GM12892 (cell line): ENCODE measurements at regions not wholly inside any gene's neighbourhood (a gene's known extent, or its start where the extent isn't known, plus 50 kb on each side); places are given as distances from the start of the nearest gene placed in this dataset.
"Not testable (repeated sequence)": the region's sequence is repeated elsewhere in the genome, so short reads cannot be mapped to it uniquely, and the experiment has no call there.

Source experiments
- DNase-seq: peaks from one replicate; pipeline ENCODE4 v3.0.0; 2011; ENCODE audit not compliant: insufficient read length
- FAIRE-seq: peaks from 2 replicates; lab custom pipeline; 2011; peaks lifted over from hg19 to GRCh38; lab: Jason Lieb, UNC
- POLR2A ChIP-seq: IDR thresholded peaks from 2 replicates; pipeline ENCODE4 v1.6.1; 2011; ENCODE audit warnings: low read depth, low read length, control low read depth
- POLR2AphosphoS5 ChIP-seq: IDR thresholded peaks from 2 replicates; pipeline ENCODE4 v1.6.1; 2011; ENCODE audit warnings: low read depth, low read length, control low read depth
- TAF1 ChIP-seq: IDR thresholded peaks from 2 replicates; pipeline ENCODE4 v1.6.1; 2011; ENCODE audit warnings: low read depth, mild to moderate bottlenecking, control low read depth, low read length, borderline replicate concordance

- no peak for DNase-seq
- FAIRE-seq, result no peak
- TF ChIP-seq POLR2AphosphoS5 (no peak), POLR2A (no peak), TAF1 (no peak)
These were observed 344.2 kb upstream of the NCAM1 start for GRCh38 chr11:112617098-112617425.

- TF ChIP-seq TAF1 (no peak), POLR2AphosphoS5 (no peak)
- DNase-seq (no peak), FAIRE-seq (no peak)
These were observed 343.0 kb upstream of the NCAM1 start for GRCh38 chr11:112617977-112618826.

GRCh38 chr11:112619106-112619505 lies 342.1 kb upstream of the NCAM1 start:
- FAIRE-seq, result no peak
- TF ChIP-seq TAF1 (no peak), POLR2A (no peak), POLR2AphosphoS5 (no peak)
- DNase-seq, result no peak

- FAIRE-seq (peak; percentile 33), DNase-seq (no peak)
- TF ChIP-seq POLR2AphosphoS5 (no peak), POLR2A (no peak), TAF1 (no peak)
These were observed 340.4 kb upstream of the NCAM1 start for GRCh38 chr11:112620621-112621394.

- TF ChIP-seq TAF1 (no peak), POLR2AphosphoS5 (no peak), POLR2A (no peak)
- DNase-seq (no peak), FAIRE-seq (peak; percentile 90)
These were observed 338.2 kb upstream of the NCAM1 start for GRCh38 chr11:112623057-112623456.

- FAIRE-seq (no peak), DNase-seq (no peak)
- TF ChIP-seq POLR2A (no peak), POLR2AphosphoS5 (no peak), TAF1 (no peak)
These were observed 336.8 kb upstream of the NCAM1 start for GRCh38 chr11:112624431-112624830.

- FAIRE-seq, result peak; percentile 88
- DNase-seq, result not testable (repeated sequence)
These were observed 336.2 kb upstream of the NCAM1 start for GRCh38 chr11:112624971-112625370.

- TF ChIP-seq POLR2A, result no peak
- no peak for TF ChIP-seq POLR2AphosphoS5
- TF ChIP-seq TAF1, result no peak
- DNase-seq, result no peak
- FAIRE-seq, result peak; percentile 84
These were observed 335.4 kb upstream of the NCAM1 start for GRCh38 chr11:112625814-112626213.

GRCh38 chr11:112626731-112627130 lies 334.5 kb upstream of the NCAM1 start:
- DNase-seq (no peak), FAIRE-seq (no peak)
- no peak for TF ChIP-seq TAF1

- FAIRE-seq, result peak; percentile 95
- TF ChIP-seq TAF1 (peak; percentile 27; the same call in 1 of the 2 replicates), POLR2AphosphoS5 (peak; percentile 69), POLR2A (peak; percentile 76; the same call in 1 of the 2 replicates)
- no peak for DNase-seq
These were observed 333.6 kb upstream of the NCAM1 start for GRCh38 chr11:112627588-112628045.

GRCh38 chr11:112628676-112629075 lies 332.5 kb upstream of the NCAM1 start:
- TF ChIP-seq POLR2A (no peak), TAF1 (no peak), POLR2AphosphoS5 (no peak)
- DNase-seq, result no peak
- peak; percentile 91 for FAIRE-seq

- TF ChIP-seq TAF1 (no peak), POLR2A (no peak), POLR2AphosphoS5 (no peak)
- FAIRE-seq (no peak), DNase-seq (no peak)
These were observed 330.7 kb upstream of the NCAM1 start for GRCh38 chr11:112630496-112630895.

GRCh38 chr11:112631333-112631732 lies 329.9 kb upstream of the NCAM1 start:
- DNase-seq (no peak), FAIRE-seq (peak; percentile 80)
- TF ChIP-seq TAF1, result no peak
- TF ChIP-seq POLR2AphosphoS5, result no peak
- TF ChIP-seq POLR2A, result no peak
